LNCAP (cell line): ENCODE measurements at regions not wholly inside any gene's neighbourhood (a gene's known extent, or its start where the extent isn't known, plus 50 kb on each side); places are given as distances from the start of the nearest gene placed in this dataset.

Experiments used
- CTCF ChIP-seq: fragments of 450-650 bp; IDR thresholded peaks from 2 replicates; pipeline ENCODE4 v1.5.1; 2017; ENCODE audit warnings: mild to moderate bottlenecking

- TF ChIP-seq CTCF: no peak
These were observed 336.9 kb downstream of the BCL11A start for GRCh38 chr2:60216452-60216995.

- TF ChIP-seq CTCF: no peak
These were observed 338.0 kb downstream of the BCL11A start for GRCh38 chr2:60215386-60215901.

GRCh38 chr2:60214626-60214875 is 338.9 kb downstream of the BCL11A start:
- no peak for TF ChIP-seq CTCF

- no peak for TF ChIP-seq CTCF
These were observed 339.4 kb downstream of the BCL11A start for GRCh38 chr2:60213865-60214625.

- no peak for TF ChIP-seq CTCF
These were observed 341.1 kb downstream of the BCL11A start for GRCh38 chr2:60212181-60212945.

GRCh38 chr2:60175290-60175689 is 378.2 kb downstream of the BCL11A start:
- TF ChIP-seq CTCF: no peak

- TF ChIP-seq CTCF: no peak
These were observed 379.3 kb downstream of the BCL11A start for GRCh38 chr2:60174146-60174545.
